Activated T-cell treated with anti-CD3 and anti-CD28 coated beads, Interleukin-2, amount 50 U/mL, for 1 hour (primary cell): ENCODE measurements at regions not wholly inside any gene's neighbourhood (a gene's known extent, or its start where the extent isn't known, plus 50 kb on each side); places are given as distances from the start of the nearest gene placed in this dataset.
"Not testable (repeated sequence)": the region's sequence is repeated elsewhere in the genome, so short reads cannot be mapped to it uniquely, and the experiment has no call there.

Experiments used
- DNase-seq: peaks from one replicate; pipeline ENCODE4 v3.0.0-alpha.2; 2020

DNA sequence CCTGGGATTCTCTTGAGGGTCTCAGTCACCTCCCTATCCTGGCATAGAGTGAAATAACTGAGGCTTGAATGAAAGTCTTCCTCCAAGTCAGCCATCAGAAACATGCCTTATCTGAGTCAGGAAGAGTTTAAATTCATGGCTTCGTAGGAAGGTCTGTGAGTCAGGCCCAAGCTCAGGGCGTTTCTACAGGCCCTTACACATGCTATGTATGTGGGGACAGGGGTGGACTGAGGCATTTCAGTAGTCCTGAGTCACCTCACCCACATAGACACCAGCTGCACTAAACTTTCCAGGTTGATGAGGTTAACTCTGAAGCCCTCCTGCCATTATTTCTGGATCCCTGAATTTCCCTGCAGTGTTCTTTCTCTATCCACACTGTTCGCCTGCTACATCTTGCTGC, 134.6 kb upstream of the RCN1 start:
- no peak for DNase-seq

GRCh38 chr11:31955838-31956237, 135.0 kb upstream of the RCN1 start:
- DNase-seq = no peak

DNA sequence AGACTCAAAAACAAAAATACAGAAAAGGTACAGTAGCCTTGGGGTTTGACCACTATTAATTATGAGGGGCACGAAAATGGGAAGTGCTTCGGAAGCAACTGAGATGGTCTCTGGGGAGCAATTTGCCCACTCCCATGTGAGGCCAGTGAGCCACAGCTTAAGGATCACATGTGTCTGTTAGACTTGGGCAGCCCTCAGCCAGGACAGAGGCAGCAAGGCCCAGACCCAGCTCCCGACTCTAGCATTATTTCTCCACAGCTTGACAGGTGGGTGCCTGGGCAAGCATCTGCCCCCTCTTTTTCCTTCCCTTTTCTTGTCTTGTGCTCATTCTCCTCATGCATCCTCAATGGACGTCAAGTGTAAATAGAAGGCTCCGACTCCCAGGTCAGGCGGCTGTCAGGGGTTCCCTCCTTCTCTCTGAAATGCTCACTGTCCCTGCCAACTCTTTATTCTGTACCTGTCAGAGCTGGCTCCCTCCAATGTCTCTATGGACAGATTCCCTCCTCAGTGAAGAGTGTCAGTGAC, 137.0 kb upstream of the RCN1 start:
- no peak for DNase-seq

DNA sequence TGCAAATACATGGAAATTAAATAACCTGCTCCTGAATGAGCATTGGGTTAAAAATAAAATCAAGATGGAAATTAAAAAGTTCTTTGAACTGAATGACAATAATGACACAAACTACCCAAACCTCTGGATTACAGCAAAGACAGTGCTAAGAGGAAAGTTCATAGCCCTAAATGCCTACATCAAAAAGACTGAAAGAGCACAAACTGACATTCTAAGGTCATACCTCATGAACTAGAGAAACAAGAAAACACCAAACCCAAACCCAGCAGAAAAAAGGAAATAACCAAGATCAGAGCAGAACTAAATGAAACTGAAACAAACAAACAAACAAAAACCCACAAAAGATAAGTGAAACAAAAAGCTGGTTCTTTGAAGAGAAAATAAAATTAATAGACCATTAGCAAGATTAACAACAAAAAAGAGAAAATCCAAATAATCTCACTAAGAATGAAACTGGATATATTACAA, 138.6 kb upstream of the PAX6 start:
- not testable (repeated sequence) for DNase-seq

GRCh38 chr11:31947051-31947450, 135.9 kb upstream of the PAX6 start:
- no peak for DNase-seq

- DNase-seq = no peak
Observed at GRCh38 chr11:31943056-31943780, 132.1 kb upstream of the PAX6 start.

DNA sequence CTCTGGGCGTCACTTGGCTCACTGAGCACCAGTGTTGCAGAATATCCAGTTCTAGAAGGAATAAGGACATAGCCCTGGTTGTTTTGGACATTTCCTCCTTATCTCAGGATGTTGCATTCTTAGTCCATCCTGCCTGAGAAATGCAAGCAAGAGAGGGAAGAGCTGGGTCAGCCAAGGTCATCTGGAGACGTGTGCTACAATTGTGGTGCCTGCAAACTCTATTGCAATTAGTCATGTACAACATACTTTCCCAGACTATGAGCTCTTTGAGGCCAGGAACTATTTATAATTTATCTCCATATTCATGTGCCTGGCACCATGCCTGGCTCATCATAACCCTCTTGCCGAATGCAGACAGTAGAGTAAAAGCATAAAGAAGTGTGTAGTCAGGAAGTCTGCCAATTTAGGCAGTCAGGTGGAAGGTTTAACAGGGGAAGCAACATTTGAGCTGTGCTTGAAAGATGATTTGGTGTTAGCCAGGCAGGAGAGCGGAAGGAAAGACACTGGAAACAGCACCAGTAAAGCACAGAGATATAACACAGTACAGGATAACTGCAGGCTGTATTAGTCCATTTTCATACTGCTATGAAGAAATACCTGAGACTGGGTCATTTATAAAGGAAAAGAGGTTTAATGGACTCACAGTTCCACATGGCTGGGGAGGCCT, 129.4 kb upstream of the PAX6 start:
- no peak for DNase-seq

- no peak for DNase-seq
Observed at GRCh38 chr11:31939004-31939403, 127.9 kb upstream of the PAX6 start.

- DNase-seq = no peak
Observed at GRCh38 chr11:31936312-31936711, 125.2 kb upstream of the PAX6 start.

DNA sequence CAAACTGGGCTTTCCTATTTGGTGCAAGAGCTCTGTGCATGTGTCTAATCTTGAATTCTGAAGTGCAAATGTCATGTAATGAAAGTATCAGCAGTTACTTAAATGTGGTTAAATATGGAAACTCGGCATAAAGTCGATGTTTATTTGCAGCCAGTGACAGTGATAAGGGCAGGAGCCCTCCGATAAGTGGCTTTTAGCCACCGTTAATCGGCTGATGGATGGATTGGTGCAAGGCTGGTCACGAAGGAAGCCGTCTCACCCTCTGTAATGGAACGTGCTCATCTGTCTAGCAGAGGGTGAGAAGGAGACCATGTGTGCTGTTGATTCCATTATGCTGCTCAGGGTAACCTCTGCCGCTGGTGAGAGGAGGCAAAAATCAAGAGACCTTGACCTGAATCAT, 121.8 kb upstream of the PAX6 start:
- no peak for DNase-seq

GRCh38 chr11:31927982-31928381, 116.9 kb upstream of the PAX6 start:
- no peak for DNase-seq

DNA sequence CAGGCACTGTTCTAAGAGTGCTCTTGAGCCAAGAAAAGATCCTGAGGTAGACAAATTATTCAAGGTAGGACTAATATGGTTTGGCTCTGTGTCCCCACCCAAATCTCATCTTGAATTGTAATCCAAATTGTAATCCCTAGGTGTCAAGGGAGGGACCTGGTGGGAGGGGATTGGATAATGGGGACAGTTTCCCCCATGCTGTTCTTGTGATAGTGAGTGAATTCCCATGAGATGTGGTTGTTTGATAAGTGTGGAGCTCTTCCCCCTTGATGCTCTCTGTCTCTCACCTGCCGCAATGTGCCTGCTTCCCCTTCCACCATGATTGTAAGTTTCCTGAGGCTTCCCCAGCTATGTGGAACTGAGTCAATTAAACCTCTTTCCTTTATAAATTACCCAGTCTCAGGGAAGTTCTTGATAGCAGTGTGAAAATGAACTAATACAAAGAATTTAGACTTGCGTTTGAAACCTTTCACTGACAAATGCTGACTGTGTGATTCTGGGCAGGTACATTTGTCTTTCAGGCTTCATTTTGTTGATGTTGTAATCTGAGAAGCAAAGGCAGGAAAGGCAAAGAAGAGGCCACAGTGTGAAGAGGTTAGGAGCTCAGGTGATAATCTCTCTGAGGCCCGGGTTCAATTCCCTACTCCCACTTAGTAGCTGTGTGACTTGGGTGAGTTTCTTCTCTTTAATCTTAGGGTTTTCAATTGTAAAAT, 115.8 kb upstream of the PAX6 start:
- DNase-seq = no peak

DNA sequence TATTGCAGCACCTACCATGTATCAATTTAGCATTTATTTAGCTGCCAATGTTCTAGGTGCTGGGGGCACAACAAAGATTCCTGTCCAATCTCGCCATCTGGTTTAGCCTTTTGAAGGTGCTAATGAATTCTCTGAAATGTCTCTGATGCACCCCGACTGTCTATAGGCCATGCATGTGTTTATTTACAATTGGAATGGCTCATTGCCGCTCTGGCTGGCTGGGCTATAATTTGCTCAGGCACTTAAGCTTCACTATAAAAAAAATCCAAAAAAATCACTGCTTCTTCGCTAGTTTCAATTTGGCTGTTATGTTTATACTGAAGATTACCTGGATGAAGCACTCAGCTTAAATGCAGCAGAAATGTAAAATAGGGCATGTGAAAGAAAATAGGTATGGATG, 115.0 kb upstream of the PAX6 start:
- no peak for DNase-seq

- no peak for DNase-seq
Observed at GRCh38 chr11:31922450-31922849, 111.3 kb upstream of the PAX6 start.

GRCh38 chr11:31921081-31921480, 110.0 kb upstream of the PAX6 start:
- DNase-seq = no peak

- DNase-seq = no peak
Observed at GRCh38 chr11:31919175-31919574, 108.1 kb upstream of the PAX6 start.

DNA sequence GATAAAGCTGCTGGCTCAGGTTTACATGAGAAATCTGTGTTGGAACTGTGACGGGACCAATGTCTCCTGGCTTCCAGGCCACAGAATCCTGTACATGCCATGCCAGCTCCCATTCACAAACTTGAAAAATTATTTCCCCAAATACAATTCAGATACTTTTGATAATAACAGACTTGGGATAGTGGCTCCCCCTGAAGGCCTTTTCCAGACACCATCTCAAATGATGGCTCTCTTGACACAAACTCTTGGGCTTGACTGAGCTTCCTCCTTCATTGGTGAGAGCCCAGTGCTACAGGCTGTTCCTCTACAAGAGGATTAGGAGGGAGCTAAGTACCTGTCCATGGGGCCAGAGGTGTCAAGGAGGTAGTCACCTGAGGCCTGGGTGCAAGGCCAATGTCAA, 104.7 kb upstream of the PAX6 start:
- DNase-seq = no peak

DNA sequence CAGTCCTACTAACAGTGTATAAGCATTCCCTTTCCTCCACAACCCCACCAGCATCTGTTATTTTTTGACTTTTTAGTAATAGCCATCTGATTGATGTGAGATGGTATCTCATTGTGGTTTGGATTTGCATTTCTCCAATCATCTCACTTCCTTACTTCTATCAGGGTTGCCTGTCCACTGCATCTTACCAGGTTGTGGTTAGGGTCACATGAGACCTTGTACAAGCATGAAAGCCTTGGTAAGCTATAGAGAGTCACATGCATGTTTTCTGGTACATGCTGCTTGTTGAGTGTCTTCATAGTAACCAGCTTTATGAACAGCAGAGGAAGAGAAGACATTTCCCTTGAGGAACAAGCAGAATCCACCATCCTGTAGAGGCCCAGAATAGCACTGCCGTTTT, 102.9 kb upstream of the PAX6 start:
- no peak for DNase-seq

GRCh38 chr11:31912808-31913207, 101.7 kb upstream of the PAX6 start:
- DNase-seq = no peak

- DNase-seq = no peak
Observed at GRCh38 chr11:31910950-31911576, 99.9 kb upstream of the PAX6 start.

- no peak for DNase-seq
Observed at GRCh38 chr11:31903225-31904074, 92.3 kb upstream of the PAX6 start.

DNA sequence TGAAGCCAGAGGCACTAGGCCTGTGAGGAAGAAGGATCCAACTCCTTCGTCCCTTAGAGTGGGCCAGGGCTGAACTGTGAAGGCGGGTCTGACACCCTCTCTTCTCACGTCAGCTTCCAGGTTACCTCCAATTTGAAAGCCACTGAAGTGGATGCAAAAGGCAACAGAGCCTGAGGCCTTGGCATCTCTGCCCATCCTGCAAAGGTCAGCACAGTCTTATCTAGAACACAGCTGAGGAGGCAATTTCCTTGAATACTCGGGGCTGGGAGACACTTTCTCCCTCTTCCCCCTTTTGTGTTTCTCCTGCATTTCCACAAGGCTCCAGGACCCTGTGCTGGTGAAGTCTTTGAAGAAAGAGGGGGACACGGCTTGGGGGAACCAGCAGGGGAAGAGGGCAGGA, 91.6 kb upstream of the PAX6 start:
- DNase-seq = no peak
